Ovary (tissue), 7 donors: ENCODE measurements at regions not wholly inside any gene's neighbourhood (a gene's known extent, or its start where the extent isn't known, plus 50 kb on each side); places are given as distances from the start of the nearest gene placed in this dataset.

Experiments
- DNase-seq, 5 donors: peaks; one replicate each; pipeline ENCODE4 v3.0.0-alpha.2; 2019 to 2020
- H3K27ac ChIP-seq, 2 donors: fragments of 200-600 bp; one replicate each; pipeline versions ENCODE4 v1.5.1 to v1.8.0; 2019 to 2022
- H3K27me3 ChIP-seq: fragments of 200-600 bp; one replicate; pipeline ENCODE4 v1.8.0; 2022
- H3K36me3 ChIP-seq: fragments of 200-600 bp; sonication (generic); one replicate; pipeline ENCODE4 v1.5.1; 2019
- H3K4me1 ChIP-seq: one replicate; pipeline ENCODE4 v1.8.1; 2013; ENCODE audit warnings: mild to moderate bottlenecking, moderate library complexity; ENCODE audit not compliant: insufficient read depth
- H3K4me3 ChIP-seq: fragments of 200-600 bp; sonication (generic); one replicate; pipeline ENCODE4 v1.5.1; 2017
- H3K9me3 ChIP-seq, 2 donors: fragments of 200-600 bp in 1 of 2; sonication (generic) in 1 of 2; one replicate each; pipeline versions ENCODE4 v1.5.1 to v1.8.1; 2013 to 2019; ENCODE audit warnings: mild to moderate bottlenecking in 1 of 2, moderate library complexity in 1 of 2
- CTCF ChIP-seq, 3 donors: fragments of 450-650 bp in 2 of 3; fragments of 200-600 bp in 1 of 3; IDR thresholded peaks; one replicate each; pipeline versions ENCODE4 v1.5.1 to v1.8.0; 2016 to 2022; ENCODE audit warnings: antibody characterized with exemption in 3 of 3, mild to moderate bottlenecking in 1 of 3
- EP300 ChIP-seq: sonication (generic); formaldehyde crosslinking; IDR thresholded peaks from one replicate; pipeline ENCODE4 v1.6.1; 2017; ENCODE audit warnings: antibody characterized with exemption
- POLR2A ChIP-seq: fragments of 450-650 bp; IDR thresholded peaks from one replicate; pipeline ENCODE4 v1.6.1; 2017; ENCODE audit warnings: antibody characterized with exemption, mild to moderate bottlenecking, moderate library complexity
- WGBS, 3 donors: extraction: QIAGEN DNeasy Blood & Tissue Kit in 1 of 3; methylation state at CpG; one replicate each; pipeline versions ENCODE4 v1.1.5 to v1.1.7; 2013 to 2017; 5-methylcytosine and 5-hydroxymethylcytosine counted together
- intact Hi-C, 4 donors: fragments of 100-400 bp; cut with DNase I; formaldehyde crosslinking; loops; one replicate each; pipeline versions ENCODE4 v1.11.0 to v1.15.1; 2022 to 2023
- donor health status: DM: no; HTN: no; CAD: no; lungs with moderate emphysema.
- donor health status: DM: no; HTN: no; CAD: no.
- donor health status: Bipolar disorder and iron deficiency.
- donor health status: DM: no; HTN: no; CAD: no.
- donor health status: DM: yes; HTN: yes; CAD: no.

GRCh38 chr12:92032101-92032500 is 113.5 kb downstream of the BTG1 start:
- no peaks in the 10 kb centered on the region for H3K9me3 ChIP-seq
- H3K27ac ChIP-seq = no peak overlapping the region
- H3K27me3 ChIP-seq = no peaks in the 10 kb centered on the region
- no peak for TF ChIP-seq CTCF (IDR thresholded peaks at IDR 0.05)
- no peak for TF ChIP-seq POLR2A
- TF ChIP-seq EP300 = no peak
- intact Hi-C loops = loop anchor here in 1 of 4 donors (10.0 kb wide), 1 partner anchor 103 kb away; no protein-coding TSS in a partner anchor
- H3K36me3 ChIP-seq = no peaks in the 10 kb centered on the region
- DNase-seq = no peak
- 80 to 85% (median 81%) methylated on average over 1 of the region's 1 CpG for WGBS, 3 donors
- no peak overlapping the region for H3K4me3 ChIP-seq
- H3K4me1 ChIP-seq = peaks cover 9% of the 10 kb centered on the region

- no peaks in the 10 kb centered on the region for H3K36me3 ChIP-seq
- no peaks in the 10 kb centered on the region for H3K9me3 ChIP-seq
- no peak overlapping the region for H3K4me3 ChIP-seq
- TF ChIP-seq POLR2A = no peak
- TF ChIP-seq EP300 = no peak
- TF ChIP-seq CTCF (IDR thresholded peaks at IDR 0.05) = no peak
- no peaks in the 10 kb centered on the region for H3K27me3 ChIP-seq
- WGBS, 3 donors = 6 to 14% (median 12%) methylated on average over 3 of the region's 3 CpGs
- DNase-seq = peak in 2 of 5 donors; percentile 31 to 44
- peaks cover 9% of the 10 kb centered on the region for H3K4me1 ChIP-seq
- intact Hi-C loops = loop anchor here in 1 of 4 donors (10.0 kb wide), 1 partner anchor 104 kb away; no protein-coding TSS in a partner anchor
- no peak overlapping the region for H3K27ac ChIP-seq
Observed at GRCh38 chr12:92030618-92031017, 115.0 kb downstream of the BTG1 start.

- intact Hi-C loops = loop anchor here in 1 of 4 donors (10.0 kb wide), 1 partner anchor 105 kb away; no protein-coding TSS in a partner anchor
- Histone ChIP-seq H3K36me3 (no peaks in the 10 kb centered on the region), H3K9me3 (no peaks in the 10 kb centered on the region), H3K27me3 (no peaks in the 10 kb centered on the region), H3K4me1 (peaks cover 7% of the 10 kb centered on the region), H3K4me3 (no peak overlapping the region), H3K27ac (no peak overlapping the region)
- no peak for TF ChIP-seq CTCF (IDR thresholded peaks at IDR 0.05)
- TF ChIP-seq POLR2A = no peak
- TF ChIP-seq EP300 = no peak
- 50 to 74% (median 58%) methylated on average over 3 of the region's 3 CpGs for WGBS, 3 donors
- DNase-seq = no peak
Observed at GRCh38 chr12:92029902-92030586, 115.6 kb downstream of the BTG1 start.

- H3K4me3 ChIP-seq = no peak overlapping the region
- peak overlapping the region in 1 of 2 donors; percentile 11 for H3K27ac ChIP-seq
- DNase-seq = no peak
- intact Hi-C loops = no loop called here
- H3K9me3 ChIP-seq = no peaks in the 10 kb centered on the region
- no peaks in the 10 kb centered on the region for H3K36me3 ChIP-seq
- 96 to 99% (median 97%) methylated on average over 2 of the region's 2 CpGs for WGBS, 3 donors
- no peaks in the 10 kb centered on the region for H3K27me3 ChIP-seq
- peaks cover 6% of the 10 kb centered on the region for H3K4me1 ChIP-seq
- no peak for TF ChIP-seq EP300
Observed at GRCh38 chr12:92029136-92029535, 116.5 kb downstream of the BTG1 start.

- TF ChIP-seq EP300 (no peak), CTCF (IDR thresholded peaks at IDR 0.05) (no peak), POLR2A (no peak)
- WGBS, 3 donors = 5 to 8% (median 6%) methylated on average over 1 of the region's 1 CpG
- H3K27me3 ChIP-seq = no peaks in the 10 kb centered on the region
- no peak overlapping the region for H3K27ac ChIP-seq
- no peaks in the 10 kb centered on the region for H3K9me3 ChIP-seq
- intact Hi-C loops = no loop called here
- no peak for DNase-seq
- peaks cover 6% of the 10 kb centered on the region for H3K4me1 ChIP-seq
- H3K36me3 ChIP-seq = no peaks in the 10 kb centered on the region
- H3K4me3 ChIP-seq = no peak overlapping the region
Observed at GRCh38 chr12:92028441-92028709, 117.3 kb downstream of the BTG1 start.
